ENCODE measurements at regions not wholly inside any gene's neighbourhood (a gene's known extent, or its start where the extent isn't known, plus 50 kb on each side); places are given as distances from the start of the nearest gene placed in this dataset.

DNA sequence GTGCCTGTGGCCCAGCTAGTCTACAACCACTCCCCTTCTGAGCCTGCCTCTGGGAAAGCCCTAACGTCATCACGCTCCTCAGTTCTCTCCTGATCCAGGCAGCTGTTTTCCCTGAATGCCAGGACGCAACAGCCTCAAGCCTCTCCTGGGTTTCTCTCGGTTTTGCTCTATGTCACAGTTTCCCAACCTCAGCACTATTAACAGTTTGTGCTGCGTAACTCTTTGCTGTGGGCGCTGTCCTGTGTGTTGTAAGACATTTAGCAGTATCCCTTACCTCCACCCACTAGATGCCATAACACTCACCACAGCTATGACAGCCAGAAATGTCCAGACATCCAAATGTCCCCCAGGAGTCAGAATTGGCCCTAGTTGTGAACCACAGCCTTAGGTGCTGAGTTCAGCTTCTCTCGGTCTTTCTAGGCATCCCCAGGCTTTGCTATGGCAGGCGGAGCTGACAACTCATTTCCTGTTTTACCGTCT lies 226.3 kb upstream of the NPVF start:
- no peak for TF ChIP-seq CTCF (IDR thresholded peaks at IDR 0.05)
- TF ChIP-seq POLR2A (IDR thresholded peaks at IDR 0.05): no peak

Data from adrenal gland (tissue), 5 donors.